HG02852 (cell line): ENCODE measurements at regions not wholly inside any gene's neighbourhood (a gene's known extent, or its start where the extent isn't known, plus 50 kb on each side); places are given as distances from the start of the nearest gene placed in this dataset.
"Not testable (repeated sequence)": the region's sequence is repeated elsewhere in the genome, so short reads cannot be mapped to it uniquely, and the experiment has no call there.

ENCODE experiments used
- ATAC-seq: cut with Tn5 transposase; IDR thresholded peaks from one replicate; pipeline ENCODE4 v1.9.1; 2021; ENCODE audit warnings: mild to moderate bottlenecking, moderate library complexity; ENCODE audit not compliant: unreplicated experiment

DNA sequence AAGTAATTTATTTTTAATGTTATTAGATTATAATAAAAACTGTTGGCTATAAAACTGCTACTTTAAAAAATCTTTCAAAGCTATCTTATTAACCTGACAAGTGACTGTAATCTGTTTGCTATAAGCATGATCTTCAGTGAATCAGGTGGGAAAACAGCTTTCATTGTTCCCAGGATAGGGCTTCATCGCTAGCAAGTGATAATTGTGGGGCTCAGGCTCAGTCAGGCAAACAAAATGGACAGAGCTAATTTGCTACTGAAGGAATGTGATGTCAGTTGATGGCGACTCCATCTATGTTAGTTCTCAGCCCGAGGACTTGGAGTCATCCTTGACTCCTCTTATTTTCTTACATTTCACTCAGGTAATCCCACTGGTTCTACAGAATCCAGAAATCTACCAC is 125.0 kb downstream of the RASSF10 start:
- ATAC-seq = no peak

DNA sequence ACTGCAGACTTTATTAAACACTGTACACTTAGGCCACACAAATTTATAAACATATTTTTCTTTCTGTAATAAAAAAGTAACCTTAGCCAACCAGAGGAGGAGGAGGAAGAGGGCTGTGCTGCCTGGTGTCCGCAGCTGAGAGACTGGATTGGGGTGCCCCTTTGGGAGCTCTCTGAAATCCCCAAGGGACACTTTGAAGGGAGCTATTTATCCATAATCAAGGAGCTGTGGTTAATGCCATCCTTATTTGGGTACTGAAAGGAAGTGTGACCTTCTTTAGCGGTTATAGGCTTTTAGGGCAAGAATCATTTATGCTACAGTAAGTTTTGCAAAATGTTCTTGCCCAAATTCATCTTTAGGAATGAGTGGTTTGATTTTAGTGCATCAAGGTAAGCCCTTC is 125.8 kb downstream of the RASSF10 start:
- no peak for ATAC-seq

DNA sequence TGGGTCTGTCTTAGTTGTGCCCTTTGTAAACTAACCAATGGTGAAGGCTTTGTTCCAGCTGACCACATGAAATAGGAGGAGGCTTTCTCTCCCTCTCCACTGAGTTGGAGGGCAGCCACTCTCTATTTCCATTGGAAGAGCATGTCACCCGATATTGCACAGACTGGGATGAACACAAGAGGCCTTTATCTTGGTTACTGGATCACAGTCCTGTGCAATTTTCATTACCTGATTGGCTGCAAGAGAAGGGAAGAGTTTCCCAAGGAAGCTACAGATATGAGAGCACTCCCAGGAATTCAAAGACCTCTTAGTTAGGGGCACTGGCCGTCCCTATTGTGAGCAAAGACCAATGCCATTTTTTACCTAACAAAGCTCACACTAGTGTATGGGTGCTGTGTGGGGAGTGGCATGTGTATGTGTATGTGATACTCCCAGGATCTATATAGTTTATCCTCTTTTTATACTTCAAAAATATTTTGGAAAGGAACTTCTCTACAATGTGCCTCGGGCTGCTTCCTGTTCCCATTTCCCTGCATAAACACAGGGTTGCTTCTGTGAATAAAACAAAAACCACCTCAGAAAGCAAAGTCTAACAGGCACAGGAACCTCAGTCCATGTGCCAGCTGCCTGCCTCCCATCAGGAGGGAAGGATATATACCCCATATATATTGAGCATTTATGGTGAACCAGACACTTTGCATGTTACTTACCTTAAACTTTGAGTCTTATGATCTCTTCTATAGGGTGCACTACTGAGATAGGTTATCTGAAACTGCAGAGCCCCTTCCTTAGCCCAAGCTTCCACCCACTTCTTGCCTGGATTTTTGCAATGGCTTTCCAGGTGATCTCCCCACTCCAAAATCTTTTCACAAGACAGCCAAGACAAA is 126.5 kb downstream of the RASSF10 start:
- ATAC-seq = no peak

- ATAC-seq = no peak
Measured at GRCh38 chr11:13136272-13136596, 127.1 kb downstream of the RASSF10 start.

DNA sequence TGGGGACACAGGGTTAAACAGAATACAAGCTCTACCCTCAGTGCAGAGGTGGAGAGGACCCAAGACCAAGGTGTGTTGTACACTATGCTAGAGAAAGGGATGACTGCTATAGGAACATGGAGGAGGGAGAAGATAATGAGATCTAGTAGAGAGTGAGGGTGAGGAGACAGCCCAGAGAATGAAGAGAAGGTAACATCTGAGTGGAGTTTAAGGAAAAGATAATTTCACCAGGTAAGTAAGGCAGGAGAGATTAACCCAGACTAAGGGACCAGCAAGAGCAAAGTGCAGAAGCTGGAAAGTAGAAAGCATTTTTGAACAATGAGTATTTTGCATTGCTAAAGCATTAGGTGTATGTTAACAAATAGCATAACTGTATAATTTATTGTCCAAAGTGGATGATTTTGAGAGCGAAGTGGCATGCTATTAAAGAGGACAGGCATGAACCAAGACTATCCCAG is 128.8 kb downstream of the RASSF10 start:
- no peak for ATAC-seq

- ATAC-seq = not testable (repeated sequence)
Measured at GRCh38 chr11:13139085-13139484, 130.0 kb downstream of the RASSF10 start.

DNA sequence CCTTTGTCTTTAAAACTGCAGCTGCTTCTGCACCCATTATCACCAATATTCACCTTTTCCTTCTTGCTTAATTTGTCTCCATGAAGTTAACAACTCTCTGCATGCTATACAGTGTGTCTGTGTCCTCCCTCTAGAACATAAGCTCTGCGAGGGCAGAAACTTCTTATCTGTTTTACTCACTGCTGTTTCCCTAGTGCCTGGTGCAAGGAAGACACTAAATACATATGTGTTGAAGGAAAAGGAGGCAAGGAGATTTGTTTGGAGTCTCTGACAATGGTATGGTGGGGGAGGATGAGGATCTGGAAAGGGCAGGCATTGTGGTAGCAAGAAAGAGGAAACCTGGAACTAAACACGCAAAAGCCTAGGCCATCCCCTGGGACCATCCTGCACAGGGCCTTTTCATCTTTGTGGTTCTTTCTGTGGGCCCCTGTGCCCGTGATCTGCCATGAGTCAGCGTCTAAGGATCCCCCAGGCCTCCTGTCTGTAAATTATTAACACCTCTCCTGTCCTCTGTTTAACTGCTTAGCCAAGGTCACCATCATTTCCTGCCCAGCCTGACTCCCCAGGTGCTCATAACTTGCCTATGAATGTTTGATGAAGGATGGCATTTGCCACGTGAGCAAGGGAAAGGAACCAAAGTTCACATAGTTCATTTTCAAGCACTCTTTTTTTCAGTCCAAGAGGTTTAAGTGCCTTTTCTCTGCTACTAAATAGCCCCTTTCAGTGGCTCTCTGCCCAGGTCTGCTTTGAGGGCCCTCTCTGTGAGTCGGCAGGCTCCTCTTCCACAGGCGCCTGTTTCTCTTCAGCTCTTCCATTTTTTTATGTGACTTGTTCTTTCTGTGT is 131.1 kb downstream of the RASSF10 start:
- no peak for ATAC-seq

GRCh38 chr11:13140873-13141655 is 131.9 kb downstream of the RASSF10 start:
- ATAC-seq = no peak

DNA sequence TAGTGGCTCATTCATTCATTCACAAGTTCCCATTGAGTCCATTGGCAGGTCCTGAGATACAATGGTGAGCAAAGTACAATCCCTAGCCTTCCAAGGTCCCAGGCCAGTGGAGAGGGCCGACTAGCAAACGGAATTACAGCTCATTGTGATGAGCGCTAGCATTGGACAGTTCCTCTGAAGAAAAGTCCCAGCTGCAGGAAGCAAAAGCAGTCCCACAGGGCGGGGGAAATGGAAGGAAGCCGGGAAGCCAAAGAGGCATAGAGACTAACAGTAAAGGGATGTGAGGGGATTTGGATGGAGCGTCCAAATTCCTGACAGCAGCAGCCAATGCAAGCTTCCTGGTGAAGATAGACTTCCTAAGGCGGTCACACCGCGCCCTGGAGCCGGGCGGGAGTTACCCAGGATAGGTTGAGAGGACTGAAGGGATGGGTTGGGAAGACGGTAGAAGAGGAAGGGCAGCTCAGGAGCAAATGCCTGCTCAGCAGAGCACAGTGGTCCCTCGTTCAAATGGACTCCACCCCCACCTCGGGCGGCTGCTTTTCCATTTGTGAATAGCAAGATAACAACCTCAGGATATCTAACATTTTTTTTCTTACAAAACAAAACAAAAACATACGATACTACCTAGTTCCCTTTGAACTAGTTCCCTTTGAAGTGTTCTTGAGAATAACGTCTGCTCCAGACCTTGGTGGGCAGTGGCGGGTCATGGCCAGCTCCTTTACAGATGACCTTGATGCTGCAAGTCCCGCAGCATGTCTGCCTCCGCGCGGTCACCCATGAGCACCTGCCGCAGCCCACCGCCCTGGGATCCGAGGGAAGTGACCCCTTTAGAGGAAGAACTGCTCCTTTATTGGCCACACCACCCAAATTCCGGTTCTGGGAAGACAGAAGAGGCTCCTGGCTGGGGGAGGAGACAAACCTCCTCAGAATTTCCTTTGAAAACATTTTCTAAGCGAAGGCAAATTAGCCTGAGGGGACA is 132.9 kb downstream of the RASSF10 start:
- no peak for ATAC-seq

- no peak for ATAC-seq
Measured at GRCh38 chr11:13143486-13144297, 133.9 kb upstream of the BMAL1 start.

GRCh38 chr11:13145461-13145860 is 132.1 kb upstream of the BMAL1 start:
- no peak for ATAC-seq

- ATAC-seq = no peak
Measured at GRCh38 chr11:13149991-13150390, 127.6 kb upstream of the BMAL1 start.

DNA sequence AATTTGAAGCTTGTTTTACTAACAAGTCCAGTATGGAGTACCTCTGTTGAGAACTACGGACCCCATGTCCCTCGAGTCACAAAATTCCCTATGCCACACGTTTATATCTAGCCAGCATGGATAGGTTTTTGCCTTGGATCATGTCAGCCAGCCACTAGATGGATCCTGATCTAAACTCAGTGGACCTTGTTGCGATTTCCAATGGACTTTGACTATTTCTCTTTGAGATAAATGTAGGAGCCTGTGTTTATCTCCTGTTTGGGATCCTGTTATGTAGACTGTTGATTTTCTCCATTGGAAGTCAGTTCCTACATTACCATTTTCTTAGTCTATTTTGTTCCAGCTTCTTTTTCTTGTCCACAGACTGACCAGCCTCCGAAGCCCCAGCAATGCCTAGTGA is 127.1 kb upstream of the BMAL1 start:
- ATAC-seq = no peak

GRCh38 chr11:13152264-13152663 is 125.3 kb upstream of the BMAL1 start:
- ATAC-seq = no peak

DNA sequence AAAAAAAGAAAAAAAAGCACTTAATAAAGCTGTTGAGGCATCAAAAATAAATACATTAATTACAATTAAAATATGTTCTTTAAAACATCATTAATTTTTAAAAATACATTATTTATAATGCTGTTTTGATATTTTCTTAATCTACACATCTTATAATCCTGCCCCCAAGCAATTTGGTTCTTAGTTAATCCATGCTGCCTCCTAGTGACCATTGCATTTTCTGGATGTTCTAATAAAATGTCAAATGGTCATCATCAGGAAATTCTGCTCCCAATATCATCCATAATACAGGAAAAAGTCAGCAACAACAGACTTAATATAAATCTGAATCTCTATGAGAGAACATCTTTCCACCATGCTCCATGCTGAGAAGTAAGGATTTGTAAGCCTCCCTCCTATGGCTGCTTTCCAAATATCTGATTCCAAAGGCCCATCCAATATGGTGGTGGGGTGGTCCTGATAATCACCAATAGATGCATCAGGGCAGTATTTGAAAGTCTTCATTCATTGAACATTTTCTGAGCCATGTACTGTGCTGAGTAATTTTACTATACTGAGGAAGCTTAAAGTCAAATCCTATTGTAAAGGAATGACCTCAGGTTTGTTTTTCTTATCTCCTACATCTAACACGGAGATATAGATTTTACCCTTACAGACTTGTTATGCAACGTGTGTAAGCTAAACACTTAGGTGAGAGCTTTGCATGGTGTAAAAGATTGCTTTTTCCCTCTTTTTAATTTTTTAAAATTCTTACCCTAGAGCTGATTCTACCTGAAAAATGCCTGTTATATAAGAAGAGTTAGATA is 124.7 kb upstream of the BMAL1 start:
- no peak for ATAC-seq

DNA sequence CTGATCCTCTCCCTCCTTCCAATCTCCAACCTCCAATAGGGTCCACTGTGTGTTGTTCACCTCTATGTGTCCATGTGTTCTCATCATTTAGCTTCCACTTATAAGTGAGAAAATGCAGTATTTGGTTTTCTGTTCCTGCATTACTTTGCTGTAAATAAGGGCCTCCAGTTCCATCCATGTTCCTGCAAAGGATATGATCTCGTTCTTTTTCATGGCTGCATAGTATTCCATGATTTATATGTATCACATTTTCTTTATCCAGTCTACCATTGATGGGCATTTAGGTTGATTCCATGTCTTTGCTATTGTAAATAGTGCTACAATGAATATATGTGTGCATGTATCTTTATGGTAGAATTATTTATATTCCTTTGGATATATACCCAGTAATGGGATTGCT is 123.2 kb upstream of the BMAL1 start:
- not testable (repeated sequence) for ATAC-seq

GRCh38 chr11:13160346-13160745 is 117.2 kb upstream of the BMAL1 start:
- ATAC-seq = no peak

- no peak for ATAC-seq
Measured at GRCh38 chr11:13160806-13161205, 116.8 kb upstream of the BMAL1 start.
